IgD-negative memory B cell (primary cell): ENCODE measurements at regions not wholly inside any gene's neighbourhood (a gene's known extent, or its start where the extent isn't known, plus 50 kb on each side); places are given as distances from the start of the nearest gene placed in this dataset.
"Not testable (repeated sequence)": the region's sequence is repeated elsewhere in the genome, so short reads cannot be mapped to it uniquely, and the experiment has no call there.

Experiments
- H3K27ac Mint-ChIP-seq, 3 donors: one replicate each; pipeline ENCODE4 v1.8.0; 2020 to 2022; ENCODE audit warnings: mild to moderate bottlenecking in 3 of 3, mixed read lengths in 3 of 3, moderate library complexity in 1 of 3
- H3K27me3 Mint-ChIP-seq: one replicate; pipeline ENCODE4 v1.8.0; 2021; ENCODE audit warnings: mixed read lengths
- H3K36me3 Mint-ChIP-seq: one replicate; pipeline ENCODE4 v1.8.0; 2020; ENCODE audit warnings: mild to moderate bottlenecking, mixed read lengths
- H3K4me1 Mint-ChIP-seq, 3 donors: one replicate each; pipeline ENCODE4 v1.8.0; 2020 to 2022; ENCODE audit warnings: mixed read lengths in 3 of 3, mild to moderate bottlenecking in 1 of 3
- H3K4me3 Mint-ChIP-seq, 4 donors: one replicate each; pipeline ENCODE4 v1.8.0; 2020 to 2022; ENCODE audit warnings: mild to moderate bottlenecking in 4 of 4, mixed read lengths in 4 of 4, moderate library complexity in 3 of 4
- H3K9me3 Mint-ChIP-seq, 3 donors: one replicate each; pipeline ENCODE4 v1.8.0; 2020 to 2021; ENCODE audit warnings: mixed read lengths in 3 of 3, mild to moderate bottlenecking in 1 of 3

- no peaks in the 10 kb centered on the region for H3K36me3 Mint-ChIP-seq
- H3K4me3 Mint-ChIP-seq = no peak overlapping the region
- peaks cover 9% of the 10 kb centered on the region for H3K27me3 Mint-ChIP-seq
- no peaks in the 10 kb centered on the region for H3K9me3 Mint-ChIP-seq
- H3K27ac Mint-ChIP-seq = no peak overlapping the region
- peaks cover 0 to 2% (median 0%) of the 10 kb centered on the region in 3 donors for H3K4me1 Mint-ChIP-seq
Measured at GRCh38 chr1:60947367-60947766, 135.0 kb upstream of the NFIA start.

DNA sequence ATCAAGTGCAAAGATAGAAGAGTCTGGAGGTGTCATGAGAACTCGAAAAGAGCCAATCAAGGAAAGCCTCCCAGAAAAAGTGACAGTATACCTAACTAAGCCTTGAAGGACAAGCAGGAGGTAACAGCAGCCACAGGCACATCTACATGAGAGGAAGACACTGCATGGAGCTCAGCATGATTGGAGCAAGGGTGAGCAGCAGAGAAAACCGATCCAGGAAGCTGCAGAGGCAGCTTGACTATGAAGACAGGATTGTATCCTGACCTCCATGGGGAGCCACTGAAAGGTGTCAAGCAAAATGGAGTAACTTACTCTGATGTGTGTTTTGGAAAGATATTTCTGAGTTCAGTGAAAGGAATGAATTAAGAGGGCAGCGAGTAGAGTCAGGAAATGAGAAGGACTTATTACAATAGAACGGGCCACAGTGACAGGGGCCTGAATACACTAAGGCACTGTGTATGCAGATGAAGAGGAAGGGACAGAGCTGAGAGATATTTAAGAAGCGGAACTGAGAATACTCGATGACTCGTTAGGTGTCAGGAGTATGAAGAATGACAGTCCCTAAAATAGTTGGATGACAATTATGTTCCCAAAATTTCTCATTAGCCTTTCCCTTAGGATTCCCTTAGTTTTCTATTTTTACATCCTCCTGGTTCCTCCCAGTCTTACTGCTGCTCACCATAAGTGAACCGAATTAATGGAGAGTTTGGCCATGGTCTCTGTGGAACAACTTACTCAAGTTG, 139.3 kb upstream of the NFIA start:
- Mint-ChIP-seq H3K9me3 (no peaks in the 10 kb centered on the region), H3K4me3 (no peak overlapping the region), H3K27ac (no peak overlapping the region), H3K36me3 (no peaks in the 10 kb centered on the region), H3K4me1 (peaks cover 0 to 2% (median 0%) of the 10 kb centered on the region in 3 donors), H3K27me3 (peaks cover 11% of the 10 kb centered on the region)

GRCh38 chr1:60942291-60942690, 140.1 kb upstream of the NFIA start:
- H3K27me3 Mint-ChIP-seq = peaks cover 11% of the 10 kb centered on the region
- no peak overlapping the region for H3K27ac Mint-ChIP-seq
- H3K4me1 Mint-ChIP-seq = peaks cover 0 to 2% (median 0%) of the 10 kb centered on the region in 3 donors
- no peak overlapping the region for H3K4me3 Mint-ChIP-seq
- no peaks in the 10 kb centered on the region for H3K9me3 Mint-ChIP-seq
- no peaks in the 10 kb centered on the region for H3K36me3 Mint-ChIP-seq

DNA sequence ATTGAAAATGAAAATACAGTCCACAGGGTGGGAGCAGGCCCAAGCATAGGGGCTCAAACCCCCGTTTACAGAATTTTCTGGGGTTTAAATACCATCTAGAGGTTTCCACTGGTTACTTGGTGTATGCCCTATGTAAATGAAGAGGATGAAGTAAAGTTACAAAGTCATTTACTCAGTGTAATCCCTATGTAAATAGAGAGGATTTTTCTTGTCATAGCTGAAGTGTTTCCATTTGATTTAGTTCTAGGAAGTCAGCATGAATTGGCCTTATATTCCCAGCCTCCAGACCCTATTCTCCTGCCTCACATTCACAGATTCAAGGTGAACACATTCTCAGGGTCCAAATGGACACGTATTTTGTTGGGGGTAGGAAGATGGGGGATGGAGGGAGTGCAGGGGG, 141.7 kb upstream of the NFIA start:
- H3K27me3 Mint-ChIP-seq, H3K27ac Mint-ChIP-seq, H3K4me1 Mint-ChIP-seq, H3K9me3 Mint-ChIP-seq, H3K4me3 Mint-ChIP-seq, H3K36me3 Mint-ChIP-seq: not testable (repeated sequence)

DNA sequence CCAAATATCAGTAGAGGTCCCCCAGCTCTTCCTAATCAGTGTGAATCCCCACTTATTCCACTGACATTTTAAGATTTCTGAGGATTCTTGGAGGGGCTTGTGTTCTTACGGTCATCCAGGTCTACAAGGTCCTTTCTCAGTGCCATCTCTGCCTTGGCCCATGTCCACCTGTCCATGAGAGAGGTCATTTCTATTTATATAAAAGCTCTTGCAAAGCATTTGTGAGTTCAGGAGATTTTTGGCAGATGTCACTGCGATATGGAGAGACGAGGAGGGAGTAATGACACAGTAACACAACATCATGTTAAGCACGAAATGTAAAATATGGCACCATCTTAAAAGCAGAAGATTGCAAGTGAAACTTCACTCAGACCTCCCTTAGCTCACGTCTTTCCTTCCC, 144.6 kb upstream of the NFIA start:
- Mint-ChIP-seq H3K27ac (no peak overlapping the region), H3K4me1 (no peaks in the 10 kb centered on the region), H3K36me3 (no peaks in the 10 kb centered on the region), H3K4me3 (no peak overlapping the region), H3K27me3 (peaks cover 6% of the 10 kb centered on the region), H3K9me3 (peaks cover 0 to 2% (median 0%) of the 10 kb centered on the region in 3 donors)

DNA sequence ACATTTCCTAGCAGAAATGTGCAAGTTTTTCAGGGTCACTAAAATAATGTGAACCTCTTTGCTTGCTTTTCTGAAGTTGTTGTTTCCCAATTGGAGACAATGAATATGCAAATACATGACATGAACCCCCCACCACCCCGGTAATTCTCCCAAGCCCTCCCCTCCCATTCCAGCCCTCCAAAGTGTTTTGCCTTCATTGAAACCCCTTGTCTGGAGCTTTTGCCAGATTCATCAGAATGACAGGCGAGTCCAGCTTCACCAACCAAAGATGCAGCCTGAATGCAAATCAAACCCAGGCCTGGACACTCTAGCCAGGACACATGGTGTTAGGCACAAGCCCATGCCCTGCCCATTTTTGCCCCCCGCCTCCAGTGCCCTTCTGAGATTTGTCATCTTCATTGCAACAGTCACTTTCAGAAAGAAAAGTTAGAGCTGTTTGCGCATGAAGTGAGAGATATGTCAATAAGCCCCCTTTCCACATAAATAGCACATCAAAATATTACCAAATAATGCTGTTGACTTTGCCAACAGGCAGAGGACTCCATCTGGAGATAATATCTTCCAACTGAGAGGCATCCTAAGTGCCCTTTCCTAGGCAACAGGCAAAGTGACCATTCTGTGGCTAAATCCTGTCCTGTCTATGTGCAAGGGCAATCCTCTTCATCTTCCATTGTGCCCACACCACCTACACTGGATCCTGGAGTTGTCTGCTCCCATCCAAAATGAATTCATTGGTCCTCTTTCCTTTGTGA, 145.6 kb upstream of the NFIA start:
- Mint-ChIP-seq H3K27ac (no peak overlapping the region), H3K36me3 (no peaks in the 10 kb centered on the region), H3K9me3 (peaks cover 0 to 2% (median 0%) of the 10 kb centered on the region in 3 donors), H3K4me1 (no peaks in the 10 kb centered on the region), H3K27me3 (peaks cover 6% of the 10 kb centered on the region), H3K4me3 (no peak overlapping the region)

DNA sequence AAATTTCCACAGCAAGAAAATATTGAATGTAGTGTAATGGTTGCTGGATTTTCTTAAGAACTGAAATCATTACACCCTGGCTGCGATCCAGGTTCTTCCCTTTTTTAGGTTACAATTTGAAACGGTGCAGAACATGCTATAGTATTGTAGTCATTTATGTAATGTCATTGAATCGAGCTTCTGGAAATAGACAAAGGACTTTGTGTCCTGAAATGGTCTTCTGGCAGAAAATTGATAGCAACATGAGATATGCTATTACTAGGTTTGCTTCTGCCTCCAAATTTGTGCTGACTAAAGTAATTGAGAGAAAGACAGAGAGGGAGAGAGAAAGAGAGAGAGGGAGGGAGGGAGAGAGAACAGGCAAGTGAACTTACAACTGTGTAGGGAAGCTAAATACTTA, 146.2 kb upstream of the NFIA start:
- H3K9me3 Mint-ChIP-seq = peaks cover 0 to 2% (median 0%) of the 10 kb centered on the region in 3 donors
- H3K27me3 Mint-ChIP-seq = peaks cover 6% of the 10 kb centered on the region
- H3K36me3 Mint-ChIP-seq = no peaks in the 10 kb centered on the region
- no peak overlapping the region for H3K4me3 Mint-ChIP-seq
- H3K27ac Mint-ChIP-seq = no peak overlapping the region
- no peaks in the 10 kb centered on the region for H3K4me1 Mint-ChIP-seq

DNA sequence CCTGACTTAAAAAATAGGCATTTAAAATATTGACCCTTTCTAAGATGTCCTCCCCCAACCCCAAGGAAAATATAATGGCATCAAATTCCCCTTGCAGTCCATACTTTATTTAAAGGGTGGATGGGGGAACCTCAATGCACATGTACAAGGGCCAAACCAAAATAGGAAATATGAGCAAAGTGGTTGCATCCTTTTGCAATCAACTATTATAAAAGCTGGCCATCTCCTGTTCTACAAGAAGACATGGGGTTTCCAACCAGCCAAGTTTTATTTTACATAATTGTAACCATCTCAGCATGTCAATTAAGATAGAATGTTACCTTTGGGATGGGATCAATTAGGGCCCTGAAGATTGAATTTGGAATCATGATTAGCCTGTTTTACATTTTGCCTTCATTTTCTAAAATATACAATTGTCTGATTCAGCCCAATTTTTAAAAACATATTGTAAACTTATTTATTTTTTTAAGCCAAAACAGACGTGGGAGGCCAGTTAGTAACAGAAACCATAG, 146.7 kb upstream of the NFIA start:
- no peak overlapping the region for H3K27ac Mint-ChIP-seq
- H3K36me3 Mint-ChIP-seq = no peaks in the 10 kb centered on the region
- H3K9me3 Mint-ChIP-seq = peaks cover 0 to 2% (median 0%) of the 10 kb centered on the region in 3 donors

DNA sequence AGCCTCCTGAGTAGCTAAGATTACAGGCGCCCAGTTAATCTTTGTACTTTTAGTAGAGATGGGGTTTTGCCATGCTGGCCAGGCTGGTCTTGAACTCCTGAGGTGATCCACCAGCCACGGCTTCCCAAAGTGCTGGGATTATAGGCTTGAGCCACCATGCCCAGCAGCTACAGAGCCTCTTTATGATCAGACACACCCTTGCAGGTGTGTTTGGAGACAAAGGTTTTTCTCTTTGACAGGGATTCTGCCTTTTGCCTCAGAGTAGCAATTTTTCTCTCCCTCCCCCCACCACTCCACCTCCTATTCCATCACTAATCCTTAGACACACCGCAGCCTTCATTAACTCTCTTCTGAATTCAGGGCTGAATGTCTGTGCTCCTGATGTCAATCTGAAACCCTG, 152.2 kb upstream of the NFIA start:
- Mint-ChIP-seq H3K9me3 (peaks cover 0 to 2% (median 0%) of the 10 kb centered on the region in 3 donors), H3K4me1 (no peaks in the 10 kb centered on the region), H3K27ac (no peak overlapping the region), H3K4me3 (no peak overlapping the region), H3K36me3 (peaks cover 2% of the 10 kb centered on the region), H3K27me3 (no peaks in the 10 kb centered on the region)

More for the DNA sequence above, 146.7 kb upstream of the NFIA start:
- Mint-ChIP-seq H3K4me3 (no peak overlapping the region), H3K27me3 (peaks cover 6% of the 10 kb centered on the region), H3K4me1 (no peaks in the 10 kb centered on the region)

- no peaks in the 10 kb centered on the region for H3K27me3 Mint-ChIP-seq
- H3K4me1 Mint-ChIP-seq = no peaks in the 10 kb centered on the region
- H3K27ac Mint-ChIP-seq = no peak overlapping the region
- no peaks in the 10 kb centered on the region for H3K9me3 Mint-ChIP-seq
- peaks cover 2% of the 10 kb centered on the region for H3K36me3 Mint-ChIP-seq
- H3K4me3 Mint-ChIP-seq = no peak overlapping the region
Measured at GRCh38 chr1:60924964-60925798, 157.2 kb upstream of the NFIA start.

- Mint-ChIP-seq H3K4me1 (no peaks in the 10 kb centered on the region), H3K4me3 (no peak overlapping the region), H3K36me3 (no peaks in the 10 kb centered on the region), H3K9me3 (no peaks in the 10 kb centered on the region), H3K27me3 (no peaks in the 10 kb centered on the region), H3K27ac (no peak overlapping the region)
Measured at GRCh38 chr1:60924165-60924564, 158.2 kb upstream of the NFIA start.

- H3K4me3 Mint-ChIP-seq = no peak overlapping the region
- no peak overlapping the region for H3K27ac Mint-ChIP-seq
- no peaks in the 10 kb centered on the region for H3K27me3 Mint-ChIP-seq
- no peaks in the 10 kb centered on the region for H3K9me3 Mint-ChIP-seq
- H3K4me1 Mint-ChIP-seq = no peaks in the 10 kb centered on the region
- H3K36me3 Mint-ChIP-seq = no peaks in the 10 kb centered on the region
Measured at GRCh38 chr1:60923389-60924087, 158.8 kb upstream of the NFIA start.

DNA sequence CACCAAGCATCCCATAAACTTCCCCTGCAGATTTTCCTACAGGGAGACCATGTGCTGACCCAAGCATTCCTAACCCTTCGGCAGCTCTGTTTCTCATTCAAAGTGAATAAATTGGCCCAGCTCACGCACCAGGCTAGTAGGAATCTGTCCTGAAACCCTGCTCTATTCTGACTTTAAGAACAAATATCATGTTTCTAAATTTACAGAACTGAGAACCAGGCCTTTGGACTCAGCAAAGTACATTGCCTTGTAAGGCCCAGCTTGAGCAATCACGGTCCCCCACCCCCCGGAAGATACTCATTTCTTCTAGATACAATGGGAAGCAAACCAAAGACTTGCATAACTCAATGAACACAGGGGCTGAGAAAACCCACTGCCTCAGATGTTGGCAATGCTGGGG, 160.1 kb upstream of the NFIA start:
- no peaks in the 10 kb centered on the region for H3K9me3 Mint-ChIP-seq
- H3K36me3 Mint-ChIP-seq = no peaks in the 10 kb centered on the region
- no peak overlapping the region for H3K4me3 Mint-ChIP-seq
- no peaks in the 10 kb centered on the region for H3K27me3 Mint-ChIP-seq
- H3K4me1 Mint-ChIP-seq = no peaks in the 10 kb centered on the region
- no peak overlapping the region for H3K27ac Mint-ChIP-seq

DNA sequence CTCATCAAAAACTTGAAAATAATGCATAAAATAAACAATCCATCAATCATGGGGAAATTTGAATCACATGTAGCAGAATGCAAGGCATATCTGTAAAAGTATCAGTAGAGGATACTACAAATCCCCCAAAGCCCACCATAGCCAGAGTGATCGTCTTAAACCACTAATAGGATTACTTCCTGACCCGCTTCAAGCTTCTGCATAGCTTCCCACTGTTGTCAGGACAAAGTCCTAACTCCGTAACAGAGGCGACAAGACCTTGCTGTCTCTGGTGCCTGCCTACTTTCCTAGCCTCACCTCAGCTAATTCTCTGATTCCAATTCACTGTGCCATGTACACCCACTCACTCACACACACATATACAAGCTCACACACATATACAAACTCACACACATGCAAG, 161.2 kb upstream of the NFIA start:
- Mint-ChIP-seq H3K27me3 (peaks cover 2% of the 10 kb centered on the region), H3K4me3 (no peak overlapping the region), H3K27ac (no peak overlapping the region), H3K9me3 (peaks cover 0 to under 1% (median 0%) of the 10 kb centered on the region in 3 donors), H3K36me3 (no peaks in the 10 kb centered on the region), H3K4me1 (no peaks in the 10 kb centered on the region)
